Mesothelial cell of epicardium (in vitro differentiated cells): ENCODE measurements at regions not wholly inside any gene's neighbourhood (a gene's known extent, or its start where the extent isn't known, plus 50 kb on each side); places are given as distances from the start of the nearest gene placed in this dataset.

ENCODE experiments used
- DNase-seq, 2 experiments: peaks; one replicate each; pipeline ENCODE4 v3.0.0; 2021; ENCODE audit warnings: low spot score in 2 of 2; ENCODE audit not compliant: unreplicated experiment in 2 of 2
- H3K27ac Mint-ChIP-seq: 2 replicates; pipeline ENCODE4 v1.8.0; 2021; ENCODE audit warnings: mixed read lengths
- H3K27me3 Mint-ChIP-seq: 2 replicates; pipeline ENCODE4 v1.8.0; 2021; ENCODE audit warnings: low read depth, mixed read lengths
- H3K36me3 Mint-ChIP-seq: 2 replicates; pipeline ENCODE4 v1.8.0; 2021; ENCODE audit warnings: mixed read lengths
- H3K4me1 Mint-ChIP-seq: 2 replicates; pipeline ENCODE4 v1.8.0; 2021; ENCODE audit warnings: mixed read lengths
- H3K4me3 Mint-ChIP-seq: 2 replicates; pipeline ENCODE4 v1.8.0; 2021; ENCODE audit warnings: mild to moderate bottlenecking, moderate library complexity, mixed read lengths
- H3K9me3 Mint-ChIP-seq: 2 replicates; pipeline ENCODE4 v1.8.0; 2021; ENCODE audit warnings: mixed read lengths
- TF ChIP-seq, protein P1 (sequence below): fragments of 200-600 bp; sonication (generic); IDR thresholded peaks from one replicate; pipeline ENCODE4 v1.5.0; 2021; ENCODE audit warnings: antibody characterized with exemption; ENCODE audit not compliant: unreplicated experiment

- TF ChIP-seq, protein P1, sequence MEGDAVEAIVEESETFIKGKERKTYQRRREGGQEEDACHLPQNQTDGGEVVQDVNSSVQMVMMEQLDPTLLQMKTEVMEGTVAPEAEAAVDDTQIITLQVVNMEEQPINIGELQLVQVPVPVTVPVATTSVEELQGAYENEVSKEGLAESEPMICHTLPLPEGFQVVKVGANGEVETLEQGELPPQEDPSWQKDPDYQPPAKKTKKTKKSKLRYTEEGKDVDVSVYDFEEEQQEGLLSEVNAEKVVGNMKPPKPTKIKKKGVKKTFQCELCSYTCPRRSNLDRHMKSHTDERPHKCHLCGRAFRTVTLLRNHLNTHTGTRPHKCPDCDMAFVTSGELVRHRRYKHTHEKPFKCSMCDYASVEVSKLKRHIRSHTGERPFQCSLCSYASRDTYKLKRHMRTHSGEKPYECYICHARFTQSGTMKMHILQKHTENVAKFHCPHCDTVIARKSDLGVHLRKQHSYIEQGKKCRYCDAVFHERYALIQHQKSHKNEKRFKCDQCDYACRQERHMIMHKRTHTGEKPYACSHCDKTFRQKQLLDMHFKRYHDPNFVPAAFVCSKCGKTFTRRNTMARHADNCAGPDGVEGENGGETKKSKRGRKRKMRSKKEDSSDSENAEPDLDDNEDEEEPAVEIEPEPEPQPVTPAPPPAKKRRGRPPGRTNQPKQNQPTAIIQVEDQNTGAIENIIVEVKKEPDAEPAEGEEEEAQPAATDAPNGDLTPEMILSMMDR, result no peak
- no peaks in the 10 kb centered on the region for H3K36me3 Mint-ChIP-seq
- H3K27ac Mint-ChIP-seq, result peak overlapping the region; percentile 84
- H3K27me3 Mint-ChIP-seq, result peaks cover 6% of the 10 kb centered on the region
- peak; percentile 25 to 53 for DNase-seq
- peaks cover 30% of the 10 kb centered on the region for H3K4me1 Mint-ChIP-seq
- no peaks in the 10 kb centered on the region for H3K9me3 Mint-ChIP-seq
- H3K4me3 Mint-ChIP-seq, result peak overlapping the region; percentile 76
Observed at GRCh38 chr18:26655525-26656430, 107.4 kb upstream of the KCTD1 start.

- Mint-ChIP-seq H3K4me3 (peak overlapping the region; percentile 76), H3K27me3 (peaks cover 6% of the 10 kb centered on the region), H3K27ac (peak overlapping the region; percentile 84), H3K4me1 (peaks cover 35% of the 10 kb centered on the region), H3K9me3 (no peaks in the 10 kb centered on the region), H3K36me3 (no peaks in the 10 kb centered on the region)
- TF ChIP-seq, protein P1, result no peak
- no peak for DNase-seq
Observed at GRCh38 chr18:26654616-26655524, 106.5 kb upstream of the KCTD1 start.

DNA sequence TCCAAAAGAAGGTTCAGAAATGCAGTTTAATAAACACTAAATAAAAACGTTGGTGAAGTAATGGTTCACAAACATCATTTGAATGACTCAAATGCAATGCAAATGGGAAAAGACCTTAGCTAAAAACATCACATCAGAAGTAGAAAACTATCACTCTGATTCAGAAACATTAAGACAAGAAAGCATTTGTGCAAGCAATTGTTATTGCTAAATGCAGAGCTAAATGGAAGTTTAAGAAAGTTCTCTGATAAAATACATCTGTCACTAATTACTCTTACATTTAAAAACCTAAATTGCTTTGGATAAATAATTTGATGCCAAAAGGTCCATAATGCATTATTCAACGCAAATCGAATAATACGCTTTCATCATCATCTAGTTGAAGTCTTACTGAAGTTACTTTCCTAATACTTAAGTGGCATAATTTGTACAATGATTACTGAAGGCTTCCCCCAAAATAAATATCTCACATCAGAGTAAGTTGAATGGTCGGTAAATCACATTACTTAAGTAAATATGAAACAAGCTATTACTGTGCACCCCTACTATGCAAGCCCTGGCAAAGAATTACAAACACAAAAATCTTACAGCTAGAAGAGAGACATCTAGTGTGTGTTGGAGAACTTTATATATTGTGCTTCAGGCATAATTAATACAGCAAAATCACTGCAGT, 105.7 kb upstream of the KCTD1 start:
- Mint-ChIP-seq H3K36me3 (no peaks in the 10 kb centered on the region), H3K9me3 (no peaks in the 10 kb centered on the region), H3K4me1 (peaks cover 35% of the 10 kb centered on the region), H3K4me3 (no peak overlapping the region), H3K27me3 (peaks cover 4% of the 10 kb centered on the region), H3K27ac (no peak overlapping the region)
- TF ChIP-seq, protein P1, result no peak
- no peak for DNase-seq

- TF ChIP-seq, protein P1, result no peak
- Mint-ChIP-seq H3K36me3 (no peaks in the 10 kb centered on the region), H3K27ac (no peak overlapping the region), H3K9me3 (no peaks in the 10 kb centered on the region), H3K27me3 (peaks cover 4% of the 10 kb centered on the region), H3K4me1 (peaks cover 22% of the 10 kb centered on the region), H3K4me3 (no peak overlapping the region)
- no peak for DNase-seq
Observed at GRCh38 chr18:26652501-26652900, 104.1 kb upstream of the KCTD1 start.
